ENCODE measurements at regions not wholly inside any gene's neighbourhood (a gene's known extent, or its start where the extent isn't known, plus 50 kb on each side); places are given as distances from the start of the nearest gene placed in this dataset.

DNA sequence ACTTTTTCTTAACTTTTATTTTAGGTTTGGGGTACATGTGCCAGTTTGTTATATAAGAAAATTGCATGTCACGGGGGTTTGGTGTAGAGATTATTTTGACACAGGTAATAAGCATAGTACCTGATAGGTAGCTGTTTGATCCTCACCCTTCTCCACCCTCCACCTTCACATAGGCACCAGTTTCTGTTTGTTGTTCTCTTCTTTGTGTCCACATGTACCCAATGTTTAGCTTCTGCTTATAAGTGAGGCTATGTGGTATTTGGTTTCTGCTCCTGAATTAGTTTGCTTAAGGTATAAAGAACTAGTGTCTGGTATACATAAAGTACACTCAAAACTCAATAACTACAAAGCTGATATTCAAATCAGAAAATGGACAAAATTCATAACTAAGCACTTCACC is 654.6 kb upstream of the LINC00305 start:
- no peak overlapping the region for H3K9ac ChIP-seq (ENCODE audit: insufficient read depth, low read length)
- no peak overlapping the region for H2AFZ ChIP-seq (ENCODE audit: low read length)
- no peaks in the 10 kb centered on the region for H3K27me3 ChIP-seq (ENCODE audit: control insufficient read depth, insufficient read depth, low read length)
- DNase-seq (ENCODE audit: low read depth in 2 of 2) = no peak
- H3K79me2 ChIP-seq (ENCODE audit: control insufficient read depth, insufficient read depth, low read length) = no peaks in the 10 kb centered on the region
- no peak overlapping the region for H3K27ac ChIP-seq (ENCODE audit: insufficient read depth, low read length)
- H3K36me3 ChIP-seq (ENCODE audit: control insufficient read depth, insufficient read depth, low read length) = no peaks in the 10 kb centered on the region
- no peaks in the 10 kb centered on the region for H4K20me1 ChIP-seq (ENCODE audit: control insufficient read depth, extremely low read depth, insufficient read depth, low read length)
- H3K4me2 ChIP-seq (ENCODE audit: extremely low read depth, insufficient read depth, low read length) = no peak overlapping the region
- no peaks in the 10 kb centered on the region for H3K9me3 ChIP-seq (ENCODE audit: control insufficient read depth, insufficient read depth, low read depth, low read length)
- H3K4me3 ChIP-seq (replicated peaks in 1 of 4; ENCODE audit: control extremely low read depth in 1 of 4, insufficient read depth in 1 of 4, low read depth in 3 of 4, low read length in 4 of 4) = no peak overlapping the region
- TF ChIP-seq, protein P1, sequence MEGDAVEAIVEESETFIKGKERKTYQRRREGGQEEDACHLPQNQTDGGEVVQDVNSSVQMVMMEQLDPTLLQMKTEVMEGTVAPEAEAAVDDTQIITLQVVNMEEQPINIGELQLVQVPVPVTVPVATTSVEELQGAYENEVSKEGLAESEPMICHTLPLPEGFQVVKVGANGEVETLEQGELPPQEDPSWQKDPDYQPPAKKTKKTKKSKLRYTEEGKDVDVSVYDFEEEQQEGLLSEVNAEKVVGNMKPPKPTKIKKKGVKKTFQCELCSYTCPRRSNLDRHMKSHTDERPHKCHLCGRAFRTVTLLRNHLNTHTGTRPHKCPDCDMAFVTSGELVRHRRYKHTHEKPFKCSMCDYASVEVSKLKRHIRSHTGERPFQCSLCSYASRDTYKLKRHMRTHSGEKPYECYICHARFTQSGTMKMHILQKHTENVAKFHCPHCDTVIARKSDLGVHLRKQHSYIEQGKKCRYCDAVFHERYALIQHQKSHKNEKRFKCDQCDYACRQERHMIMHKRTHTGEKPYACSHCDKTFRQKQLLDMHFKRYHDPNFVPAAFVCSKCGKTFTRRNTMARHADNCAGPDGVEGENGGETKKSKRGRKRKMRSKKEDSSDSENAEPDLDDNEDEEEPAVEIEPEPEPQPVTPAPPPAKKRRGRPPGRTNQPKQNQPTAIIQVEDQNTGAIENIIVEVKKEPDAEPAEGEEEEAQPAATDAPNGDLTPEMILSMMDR (conservative IDR thresholded peaks at IDR 0.05 in 1 of 2, IDR thresholded peaks at IDR 0.05 in 1 of 2; ENCODE audit: low read depth in 1 of 2, low read length in 2 of 2) = no peak
- no peak for TF ChIP-seq EZH2 (IDR thresholded peaks at IDR 0.05; ENCODE audit: low read length, missing control alignments)
- no peaks in the 10 kb centered on the region for H3K4me1 ChIP-seq (ENCODE audit: control insufficient read depth, extremely low read depth, insufficient read depth, low read length)

DNA sequence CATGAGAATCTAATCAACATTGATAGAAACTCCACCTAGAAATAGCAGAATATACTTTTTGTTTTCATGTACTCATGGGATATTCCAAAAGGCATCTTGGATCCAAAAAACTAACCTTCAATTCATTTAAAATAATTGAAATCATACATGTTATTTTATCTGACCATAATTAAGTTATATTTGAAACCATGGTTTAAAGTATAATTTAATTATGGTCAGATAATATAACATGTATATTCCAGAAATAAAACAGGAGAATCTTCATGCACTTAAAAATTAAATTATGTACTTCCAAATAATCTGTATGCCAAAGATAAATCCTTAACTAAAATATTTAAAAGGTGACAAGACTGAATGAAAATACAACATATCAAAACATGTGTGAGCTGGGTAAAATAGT is 651.3 kb upstream of the LINC00305 start:
- Histone ChIP-seq H3K27ac (ENCODE audit: insufficient read depth, low read length) (no peak overlapping the region), H3K4me3 (replicated peaks in 1 of 4; ENCODE audit: control extremely low read depth in 1 of 4, insufficient read depth in 1 of 4, low read depth in 3 of 4, low read length in 4 of 4) (no peak overlapping the region), H3K9me3 (ENCODE audit: control insufficient read depth, insufficient read depth, low read depth, low read length) (no peaks in the 10 kb centered on the region), H3K27me3 (ENCODE audit: control insufficient read depth, insufficient read depth, low read length) (no peaks in the 10 kb centered on the region), H3K4me2 (ENCODE audit: extremely low read depth, insufficient read depth, low read length) (no peak overlapping the region), H3K4me1 (ENCODE audit: control insufficient read depth, extremely low read depth, insufficient read depth, low read length) (no peaks in the 10 kb centered on the region), H3K9ac (ENCODE audit: insufficient read depth, low read length) (no peak overlapping the region), H2AFZ (ENCODE audit: low read length) (no peak overlapping the region), H4K20me1 (ENCODE audit: control insufficient read depth, extremely low read depth, insufficient read depth, low read length) (no peaks in the 10 kb centered on the region), H3K36me3 (ENCODE audit: control insufficient read depth, insufficient read depth, low read length) (no peaks in the 10 kb centered on the region), H3K79me2 (ENCODE audit: control insufficient read depth, insufficient read depth, low read length) (no peaks in the 10 kb centered on the region)
- no peak for DNase-seq (ENCODE audit: low read depth in 2 of 2)
- TF ChIP-seq, protein P1 (conservative IDR thresholded peaks at IDR 0.05 in 1 of 2, IDR thresholded peaks at IDR 0.05 in 1 of 2; ENCODE audit: low read depth in 1 of 2, low read length in 2 of 2) = no peak
- no peak for TF ChIP-seq EZH2 (IDR thresholded peaks at IDR 0.05; ENCODE audit: low read length, missing control alignments)

DNA sequence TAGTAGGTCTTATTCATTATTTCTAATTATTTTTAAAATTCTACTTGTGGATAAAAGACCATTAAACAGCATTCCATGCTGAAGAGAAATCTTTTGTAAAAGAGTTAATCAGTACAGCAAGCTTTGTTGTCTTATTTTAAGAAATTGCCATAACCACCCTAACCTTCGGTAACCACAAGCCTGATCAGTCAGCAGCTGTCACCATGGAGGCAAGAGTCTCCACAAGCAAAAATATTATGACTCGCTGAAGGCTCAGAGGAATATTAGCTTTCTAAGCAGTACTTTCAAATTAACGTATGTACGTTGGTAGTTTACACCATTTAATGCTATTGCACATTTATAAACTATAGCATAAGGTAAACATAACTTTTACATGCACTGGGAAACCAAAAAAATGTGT is 650.5 kb upstream of the LINC00305 start:
- Histone ChIP-seq H3K9ac (ENCODE audit: insufficient read depth, low read length) (no peak overlapping the region), H4K20me1 (ENCODE audit: control insufficient read depth, extremely low read depth, insufficient read depth, low read length) (no peaks in the 10 kb centered on the region), H3K27me3 (ENCODE audit: control insufficient read depth, insufficient read depth, low read length) (no peaks in the 10 kb centered on the region), H3K4me2 (ENCODE audit: extremely low read depth, insufficient read depth, low read length) (no peak overlapping the region), H3K79me2 (ENCODE audit: control insufficient read depth, insufficient read depth, low read length) (no peaks in the 10 kb centered on the region), H3K27ac (ENCODE audit: insufficient read depth, low read length) (no peak overlapping the region), H3K4me1 (ENCODE audit: control insufficient read depth, extremely low read depth, insufficient read depth, low read length) (no peaks in the 10 kb centered on the region), H3K9me3 (ENCODE audit: control insufficient read depth, insufficient read depth, low read depth, low read length) (no peaks in the 10 kb centered on the region), H3K4me3 (replicated peaks in 1 of 4; ENCODE audit: control extremely low read depth in 1 of 4, insufficient read depth in 1 of 4, low read depth in 3 of 4, low read length in 4 of 4) (no peak overlapping the region), H2AFZ (ENCODE audit: low read length) (no peak overlapping the region), H3K36me3 (ENCODE audit: control insufficient read depth, insufficient read depth, low read length) (no peaks in the 10 kb centered on the region)
- DNase-seq (ENCODE audit: low read depth in 2 of 2) = peak in 1 of 2 donors; percentile 13
- TF ChIP-seq, protein P1 (conservative IDR thresholded peaks at IDR 0.05 in 1 of 2, IDR thresholded peaks at IDR 0.05 in 1 of 2; ENCODE audit: low read depth in 1 of 2, low read length in 2 of 2) = no peak
- no peak for TF ChIP-seq EZH2 (IDR thresholded peaks at IDR 0.05; ENCODE audit: low read length, missing control alignments)

All from fibroblast of lung (primary cell).